ENCODE measurements at regions not wholly inside any gene's neighbourhood (a gene's known extent, or its start where the extent isn't known, plus 50 kb on each side); places are given as distances from the start of the nearest gene placed in this dataset.

- H3K9ac ChIP-seq (ENCODE audit: low read depth, low read length) = no peak overlapping the region
- ChIA-PET CTCF (interaction anchor here (0.7 kb wide), 1 partner anchor 42 kb away, joined by 6 read pairs; no protein-coding TSS in a partner anchor), POLR2A (ENCODE audit: unreplicated experiment) (no interaction called here)
- no peak overlapping the region for H3K14ac ChIP-seq (replicated peaks; ENCODE audit: low read depth, low read length)
- H4K91ac ChIP-seq (ENCODE audit: insufficient read depth, low read depth, low read length) = no peak overlapping the region
- no peak overlapping the region for H3K18ac ChIP-seq (ENCODE audit: low read depth, low read length)
- H2BK120ac ChIP-seq (ENCODE audit: low read depth, low read length) = no peak overlapping the region
- ATAC-seq (ENCODE audit: low read depth) (no peak; the same call in 1 of the 2 replicates), DNase-seq (peak; percentile 2)
- H4K8ac ChIP-seq (ENCODE audit: low read depth in 2 of 2, low read length in 2 of 2) = no peak overlapping the region
- BruUV-seq (replicated peaks) = no TSS peak
- no peak overlapping the region for H3K4me2 ChIP-seq (ENCODE audit: low read depth, low read length)
- H2BK5ac ChIP-seq (ENCODE audit: low read depth, low read length, poor library complexity, severe bottlenecking) = no peak overlapping the region
- no peak for TF ChIP-seq CEBPB (IDR thresholded peaks at IDR 0.05; ENCODE audit: low read depth, low read length)
- TF ChIP-seq NFE2L2 (IDR thresholded peaks at IDR 0.05; ENCODE audit: low read depth, low read length) = no peak
- TF ChIP-seq POLR2A (IDR thresholded peaks at IDR 0.05; ENCODE audit: low read depth, low read length) = no peak
- no peak for TF ChIP-seq RCOR1 (IDR thresholded peaks at IDR 0.05; ENCODE audit: insufficient replicate concordance, low read length)
- TF ChIP-seq CTCF (conservative IDR thresholded peaks at IDR 0.05; ENCODE audit: low read depth, low read length) = no peak
- no peak for TF ChIP-seq SMC3 (IDR thresholded peaks at IDR 0.05; ENCODE audit: low read depth, low read length)
- no peak overlapping the region for H3K23ac ChIP-seq (ENCODE audit: low read depth, low read length)
- H2AFZ ChIP-seq (replicated peaks; ENCODE audit: low read length, poor library complexity) = no peak overlapping the region
- in situ Hi-C loops (cut with MboI; ENCODE audit: low sequenced_read_pairs) = loop anchor here (10.0 kb wide), 2 partner anchors 393 to 697 kb away; no protein-coding TSS in a partner anchor
- no peak overlapping the region for H3K56ac ChIP-seq (ENCODE audit: extremely low read depth, insufficient read depth, low read length)
- H2AK9ac ChIP-seq (replicated peaks; ENCODE audit: low read depth, low read length, poor library complexity) = no peak overlapping the region
- no peak overlapping the region for H3K4me3 ChIP-seq (ENCODE audit: insufficient read depth, low read depth, low read length)
- H2BK20ac ChIP-seq (ENCODE audit: low read depth, low read length) = no peak overlapping the region
- no peaks in the 10 kb centered on the region for H3K36me3 ChIP-seq (ENCODE audit: control insufficient read depth, insufficient read depth, low read length)
- dilution Hi-C loops (cut with HindIII; ENCODE audit: low sequenced_read_pairs, unreplicated experiment) = no loop called here
- H3K27ac ChIP-seq (ENCODE audit: insufficient read depth, low read length) = no peak overlapping the region
- intact Hi-C loops (cut with micrococcal nuclease) = loop anchor here (1.0 to 5.0 kb wide), 3 partner anchors 251 to 401 kb away; no protein-coding TSS in a partner anchor
- H3K4me1 ChIP-seq (ENCODE audit: control insufficient read depth, insufficient read depth, low read length) = no peaks in the 10 kb centered on the region
- no peak overlapping the region for H2AK5ac ChIP-seq (ENCODE audit: low read depth, low read length)
- H2BK15ac ChIP-seq (ENCODE audit: low read depth, low read length) = no peak overlapping the region
- H3K79me1 ChIP-seq (ENCODE audit: low read depth in 1 of 2, low read length in 2 of 2) = no peaks in the 10 kb centered on the region
- 58% methylated on average over 2 of the region's 4 CpGs; no CpG with 5 or more reads in 1 of the 2 experiments for WGBS, 2 experiments (ENCODE audit: extremely low coverage in 2 of 2, insufficient read length in 1 of 2)
- H3K9me3 ChIP-seq (ENCODE audit: control insufficient read depth, insufficient read depth, low read length) = no peaks in the 10 kb centered on the region
- H3K4ac ChIP-seq (ENCODE audit: low read depth, low read length) = no peak overlapping the region
- H3K9me1 ChIP-seq (ENCODE audit: insufficient read depth, low read length) = no peaks in the 10 kb centered on the region
- H4K5ac ChIP-seq (ENCODE audit: low read depth, low read length) = no peak overlapping the region
- no peaks in the 10 kb centered on the region for H4K20me1 ChIP-seq (ENCODE audit: insufficient read depth, low read length)
- peaks cover 24% of the 10 kb centered on the region for H3K27me3 ChIP-seq (ENCODE audit: control insufficient read depth, insufficient read depth, low read length)
Measured at GRCh38 chrX:110851780-110852179, 56.2 kb upstream of the CHRDL1 start.
